GM23338 (cell line): ENCODE measurements at regions not wholly inside any gene's neighbourhood (a gene's known extent, or its start where the extent isn't known, plus 50 kb on each side); places are given as distances from the start of the nearest gene placed in this dataset.

Experiments used
- ATAC-seq: fragments of 200-7000 bp; cut with Tn5 transposase; 3 replicates; pipeline ENCODE4 v1.9.1; 2020
- DNase-seq: peaks from one replicate; pipeline ENCODE4 v3.0.0-alpha.2; 2015; ENCODE audit warnings: low spot score
- H2AFZ ChIP-seq: fragments of 200-600 bp; sonication (generic); 2 replicates; pipeline ENCODE4 v1.8.0; 2016; ENCODE audit warnings: antibody characterized with exemption, mild to moderate bottlenecking, moderate library complexity
- H3F3A ChIP-seq: fragments of 200-600 bp; sonication (generic); replicated peaks from 2 replicates; pipeline ENCODE4 v1.8.0; 2017; ENCODE audit warnings: antibody characterized with exemption, mixed run types, low read depth
- H3K27ac ChIP-seq: fragments of 200-600 bp; sonication (generic); 2 replicates; pipeline ENCODE4 v1.6.1; 2016; ENCODE audit warnings: low read depth
- H3K27me3 ChIP-seq: fragments of 200-600 bp; sonication (generic); 2 replicates; pipeline ENCODE4 v1.8.0; 2016; ENCODE audit warnings: mild to moderate bottlenecking, mixed run types, moderate library complexity; ENCODE audit not compliant: insufficient read depth
- H3K36me3 ChIP-seq: fragments of 200-600 bp; sonication (generic); 2 replicates; pipeline ENCODE4 v1.8.0; 2016; ENCODE audit warnings: mild to moderate bottlenecking; ENCODE audit not compliant: insufficient read depth
- H3K4me1 ChIP-seq: fragments of 200-600 bp; sonication (generic); 2 replicates; pipeline ENCODE4 v1.8.0; 2016; ENCODE audit warnings: mild to moderate bottlenecking, moderate library complexity; ENCODE audit not compliant: insufficient read depth
- H3K4me2 ChIP-seq: fragments of 200-600 bp; sonication (generic); 2 replicates; pipeline ENCODE4 v1.7.1; 2017; ENCODE audit warnings: mixed run types
- H3K4me3 ChIP-seq: fragments of 200-600 bp; sonication (generic); 2 replicates; pipeline ENCODE4 v1.6.1; 2016; ENCODE audit warnings: mixed run types
- H3K79me2 ChIP-seq: fragments of 200-600 bp; sonication (generic); replicated peaks from 2 replicates; pipeline ENCODE4 v1.8.0; 2017; ENCODE audit warnings: mild to moderate bottlenecking; ENCODE audit not compliant: insufficient read depth
- H3K9me2 ChIP-seq: fragments of 200-600 bp; sonication (generic); 2 replicates; pipeline ENCODE4 v1.8.0; 2017; ENCODE audit not compliant: insufficient read depth
- H4K20me1 ChIP-seq: fragments of 200-600 bp; sonication (generic); replicated peaks from 2 replicates; pipeline ENCODE4 v1.8.0; 2017; ENCODE audit warnings: mild to moderate bottlenecking; ENCODE audit not compliant: insufficient read depth
- H3K27ac Mint-ChIP-seq: 2 replicates; pipeline ENCODE4 v1.8.0; 2020; ENCODE audit warnings: inconsistent platforms, mild to moderate bottlenecking, moderate library complexity, mixed read lengths
- H3K27me3 Mint-ChIP-seq: 3 replicates; pipeline ENCODE4 v1.8.0; 2022; ENCODE audit warnings: low read depth, mild to moderate bottlenecking, moderate library complexity, mixed read lengths, inconsistent platforms; ENCODE audit not compliant: insufficient read depth, poor library complexity
- H3K36me3 Mint-ChIP-seq: 3 replicates; pipeline ENCODE4 v1.8.0; 2021; ENCODE audit warnings: low read depth, mild to moderate bottlenecking, inconsistent platforms, moderate library complexity, mixed read lengths
- H3K4me1 Mint-ChIP-seq: 3 replicates; pipeline ENCODE4 v1.8.0; 2020; ENCODE audit warnings: mild to moderate bottlenecking, inconsistent platforms, mixed read lengths
- H3K4me3 Mint-ChIP-seq: 3 replicates; pipeline ENCODE4 v1.8.0; 2021; ENCODE audit warnings: moderate library complexity, mild to moderate bottlenecking, inconsistent platforms, mixed read lengths
- H3K9me3 Mint-ChIP-seq: 3 replicates; pipeline ENCODE4 v1.8.0; 2020; ENCODE audit warnings: moderate library complexity, mild to moderate bottlenecking, inconsistent platforms, mixed read lengths
- CREB1 ChIP-seq: fragments of 250-450 bp; sonication (Bioruptor Pico); IDR thresholded peaks from 2 replicates; pipeline ENCODE4 v1.5.0; 2020; ENCODE audit warnings: low read depth, mild to moderate bottlenecking, moderate library complexity
- CTCF ChIP-seq, 2 experiments: fragments of 200-600 bp in 1 of 2; sonication (generic) in 1 of 2; conservative IDR thresholded peaks; 2 replicates each; pipeline versions ENCODE4 v1.5.1 to v1.6.1; 2016 to 2017; ENCODE audit warnings: antibody characterized with exemption in 2 of 2, low read depth in 2 of 2, mild to moderate bottlenecking in 2 of 2, moderate library complexity in 1 of 2
- ETS1 ChIP-seq: IDR thresholded peaks from 2 replicates; pipeline ENCODE4 v1.6.1; 2016; ENCODE audit warnings: antibody characterized with exemption
- EZH2 ChIP-seq: fragments of 200-600 bp; sonication (generic); IDR thresholded peaks from one replicate; pipeline ENCODE4 v1.8.0; 2017; ENCODE audit warnings: antibody characterized with exemption, mild to moderate bottlenecking, low read depth; ENCODE audit not compliant: unreplicated experiment
- EZH2phosphoT487 ChIP-seq: fragments of 200-600 bp; sonication (generic); IDR thresholded peaks from one replicate; pipeline ENCODE4 v1.8.1; 2018; ENCODE audit warnings: antibody characterized with exemption; ENCODE audit not compliant: unreplicated experiment
- JUNB ChIP-seq: IDR thresholded peaks from one replicate; pipeline ENCODE4 v1.6.1; 2016; ENCODE audit warnings: antibody characterized with exemption; ENCODE audit not compliant: unreplicated experiment
- NANOG ChIP-seq: IDR thresholded peaks from 2 replicates; pipeline ENCODE4 v1.6.1; 2016; ENCODE audit warnings: antibody characterized with exemption, borderline replicate concordance
- POLR2AphosphoS5 ChIP-seq: IDR thresholded peaks from 2 replicates; pipeline ENCODE4 v1.6.1; 2016; ENCODE audit warnings: antibody characterized with exemption, low read depth
- REST ChIP-seq: IDR thresholded peaks from one replicate; pipeline ENCODE4 v1.6.1; 2018; ENCODE audit warnings: antibody characterized with exemption; ENCODE audit not compliant: unreplicated experiment
- STAT1 ChIP-seq: IDR thresholded peaks from one replicate; pipeline ENCODE4 v1.6.1; 2016; ENCODE audit warnings: antibody characterized with exemption; ENCODE audit not compliant: unreplicated experiment
- ZNF114 ChIP-seq: fragments of 250-450 bp; sonication (Bioruptor Pico); IDR thresholded peaks from 2 replicates; pipeline ENCODE4 v1.5.0; 2020; ENCODE audit warnings: mild to moderate bottlenecking, moderate library complexity
- ZNF331 ChIP-seq: fragments of 250-450 bp; sonication (Bioruptor Pico); IDR thresholded peaks from 2 replicates; pipeline ENCODE4 v1.5.0; 2020; ENCODE audit warnings: low read depth, mild to moderate bottlenecking, moderate library complexity

GRCh38 chr9:11023201-11023600 lies 410.4 kb upstream of the PTPRD start (continued):
- TF ChIP-seq ETS1 (no peak), STAT1 (no peak), JUNB (no peak)

GRCh38 chr9:11025775-11026174 lies 413.0 kb upstream of the PTPRD start:
- no peak overlapping the region for H3K27ac ChIP-seq
- DNase-seq = no peak
- TF ChIP-seq EZH2 (no peak), REST (no peak), JUNB (no peak), ETS1 (no peak), EZH2phosphoT487 (no peak), CREB1 (no peak), ZNF331 (no peak), STAT1 (no peak), CTCF (conservative IDR thresholded peaks at IDR 0.05; ENCODE audit: low read depth in 2 of 2) (no peak), NANOG (no peak), ZNF114 (CRISPR knock-in tag) (no peak), POLR2AphosphoS5 (no peak)

More at GRCh38 chr9:11025775-11026174, 413.0 kb upstream of the PTPRD start:
- Mint-ChIP-seq H3K4me1 (no peaks in the 10 kb centered on the region), H3K9me3 (no peaks in the 10 kb centered on the region; the same call in 2 of the 3 replicates), H3K4me3 (no peak overlapping the region), H3K27ac (no peak overlapping the region), H3K36me3 (no peaks in the 10 kb centered on the region), H3K27me3 (peaks cover 2% of the 10 kb centered on the region)
- no peak for ATAC-seq
- Histone ChIP-seq H3K27me3 (no peaks in the 10 kb centered on the region), H3K79me2 (no peaks in the 10 kb centered on the region), H3K4me1 (no peaks in the 10 kb centered on the region), H4K20me1 (no peaks in the 10 kb centered on the region), H3K9me2 (peaks cover 15% of the 10 kb centered on the region), H3K4me3 (no peak overlapping the region), H3K4me2 (no peak overlapping the region), H3F3A (no peaks in the 10 kb centered on the region), H3K36me3 (no peaks in the 10 kb centered on the region), H2AFZ (no peak overlapping the region)
